ENCODE measurements at regions not wholly inside any gene's neighbourhood (a gene's known extent, or its start where the extent isn't known, plus 50 kb on each side); places are given as distances from the start of the nearest gene placed in this dataset.

DNA sequence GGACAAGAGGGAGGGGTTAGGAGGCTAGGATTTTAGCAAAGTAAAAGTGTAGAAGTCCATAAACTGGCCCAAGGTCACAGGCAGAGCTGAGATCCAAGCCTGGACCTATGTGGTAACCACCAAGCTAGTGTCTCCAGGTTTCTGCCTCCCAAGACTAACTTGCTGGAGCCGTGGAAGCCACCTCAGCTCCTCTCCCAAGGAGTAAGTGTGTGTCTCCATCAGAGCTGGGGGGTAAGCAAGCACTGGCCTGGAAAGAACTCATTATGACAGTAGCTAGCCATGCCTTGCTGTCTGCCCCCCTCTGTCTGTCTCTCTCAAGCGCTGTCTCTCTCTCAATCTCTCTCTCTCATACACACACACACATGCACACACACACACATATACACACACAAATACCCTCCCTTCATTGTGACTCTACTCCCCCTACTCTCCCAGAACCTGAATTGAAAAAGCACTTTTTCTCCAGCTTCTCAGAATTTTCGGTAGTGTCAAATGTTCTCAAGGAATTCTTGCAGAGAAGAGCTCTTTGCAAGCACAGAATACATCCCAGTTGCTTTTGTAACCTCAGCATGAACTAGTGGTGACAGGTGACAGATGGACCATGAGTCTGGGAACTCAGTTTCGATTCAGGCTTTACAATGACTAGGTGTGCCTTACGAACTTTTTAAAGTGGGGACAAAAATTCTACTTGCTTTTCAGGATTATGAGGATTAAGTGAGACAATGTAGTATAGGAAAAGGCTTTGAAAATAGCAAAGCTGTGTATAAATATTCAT lies 238.0 kb upstream of the FGGY start:
- TF ChIP-seq, protein P1, sequence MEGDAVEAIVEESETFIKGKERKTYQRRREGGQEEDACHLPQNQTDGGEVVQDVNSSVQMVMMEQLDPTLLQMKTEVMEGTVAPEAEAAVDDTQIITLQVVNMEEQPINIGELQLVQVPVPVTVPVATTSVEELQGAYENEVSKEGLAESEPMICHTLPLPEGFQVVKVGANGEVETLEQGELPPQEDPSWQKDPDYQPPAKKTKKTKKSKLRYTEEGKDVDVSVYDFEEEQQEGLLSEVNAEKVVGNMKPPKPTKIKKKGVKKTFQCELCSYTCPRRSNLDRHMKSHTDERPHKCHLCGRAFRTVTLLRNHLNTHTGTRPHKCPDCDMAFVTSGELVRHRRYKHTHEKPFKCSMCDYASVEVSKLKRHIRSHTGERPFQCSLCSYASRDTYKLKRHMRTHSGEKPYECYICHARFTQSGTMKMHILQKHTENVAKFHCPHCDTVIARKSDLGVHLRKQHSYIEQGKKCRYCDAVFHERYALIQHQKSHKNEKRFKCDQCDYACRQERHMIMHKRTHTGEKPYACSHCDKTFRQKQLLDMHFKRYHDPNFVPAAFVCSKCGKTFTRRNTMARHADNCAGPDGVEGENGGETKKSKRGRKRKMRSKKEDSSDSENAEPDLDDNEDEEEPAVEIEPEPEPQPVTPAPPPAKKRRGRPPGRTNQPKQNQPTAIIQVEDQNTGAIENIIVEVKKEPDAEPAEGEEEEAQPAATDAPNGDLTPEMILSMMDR (IDR thresholded peaks at IDR 0.05) = no peak
- no peak for TF ChIP-seq POLR2A (IDR thresholded peaks at IDR 0.05)

All from thyroid gland (tissue), 4 donors.